ENCODE measurements at regions not wholly inside any gene's neighbourhood (a gene's known extent, or its start where the extent isn't known, plus 50 kb on each side); places are given as distances from the start of the nearest gene placed in this dataset.

- Histone ChIP-seq H3K4me3 (no peak overlapping the region), H3K27ac (no peak overlapping the region)
Observed at GRCh38 chr7:25031432-25031831, 51.5 kb upstream of the OSBPL3 start.

DNA sequence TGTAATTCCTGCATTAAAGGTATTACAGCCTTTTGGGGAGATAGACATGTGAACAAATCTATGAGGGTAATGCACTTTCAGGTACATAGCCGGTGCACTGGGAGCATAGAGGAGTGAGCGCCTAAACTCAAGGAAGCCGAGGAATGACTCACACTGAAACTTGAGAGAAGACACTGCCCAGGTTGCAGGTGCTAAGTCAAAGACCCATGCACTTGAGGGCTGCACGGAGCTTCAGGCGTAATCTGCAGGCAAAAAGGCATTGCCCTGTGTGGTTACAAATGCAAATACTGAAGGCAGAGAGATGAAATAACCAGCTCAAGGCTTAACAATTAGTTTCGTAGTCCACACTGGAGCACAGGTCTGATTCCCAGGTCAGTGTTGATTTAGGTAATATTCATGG, 51.0 kb upstream of the OSBPL3 start:
- Histone ChIP-seq H3K4me3 (no peak overlapping the region), H3K27ac (no peak overlapping the region)

Data from skin epidermis (tissue), 12 donors.